ENCODE measurements at regions not wholly inside any gene's neighbourhood (a gene's known extent, or its start where the extent isn't known, plus 50 kb on each side); places are given as distances from the start of the nearest gene placed in this dataset.
A peak's percentile ranks its signal among the peaks of the same experiment; 100 is the strongest.

DNA sequence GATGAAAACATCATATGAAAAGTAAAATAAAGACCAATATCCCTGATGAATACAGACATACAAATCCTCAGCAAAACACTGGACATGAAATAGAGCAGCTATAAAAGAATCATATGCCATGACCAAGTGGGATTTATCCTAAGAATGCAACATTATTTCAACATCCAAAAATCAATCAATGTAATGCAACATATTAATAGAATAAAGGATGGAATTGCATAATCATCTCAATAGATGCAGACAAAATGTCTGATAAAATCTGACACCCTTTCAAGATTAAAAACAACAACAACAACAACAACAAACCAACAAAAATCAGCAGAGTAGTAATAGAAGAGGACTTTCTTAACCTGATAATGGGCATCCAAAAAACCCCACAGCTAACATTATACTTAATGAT lies 63.8 kb upstream of the IL1R1 start:
- DNase-seq (ENCODE audit: low read depth in 2 of 3, low spot score in 1 of 3) = no peak

DNA sequence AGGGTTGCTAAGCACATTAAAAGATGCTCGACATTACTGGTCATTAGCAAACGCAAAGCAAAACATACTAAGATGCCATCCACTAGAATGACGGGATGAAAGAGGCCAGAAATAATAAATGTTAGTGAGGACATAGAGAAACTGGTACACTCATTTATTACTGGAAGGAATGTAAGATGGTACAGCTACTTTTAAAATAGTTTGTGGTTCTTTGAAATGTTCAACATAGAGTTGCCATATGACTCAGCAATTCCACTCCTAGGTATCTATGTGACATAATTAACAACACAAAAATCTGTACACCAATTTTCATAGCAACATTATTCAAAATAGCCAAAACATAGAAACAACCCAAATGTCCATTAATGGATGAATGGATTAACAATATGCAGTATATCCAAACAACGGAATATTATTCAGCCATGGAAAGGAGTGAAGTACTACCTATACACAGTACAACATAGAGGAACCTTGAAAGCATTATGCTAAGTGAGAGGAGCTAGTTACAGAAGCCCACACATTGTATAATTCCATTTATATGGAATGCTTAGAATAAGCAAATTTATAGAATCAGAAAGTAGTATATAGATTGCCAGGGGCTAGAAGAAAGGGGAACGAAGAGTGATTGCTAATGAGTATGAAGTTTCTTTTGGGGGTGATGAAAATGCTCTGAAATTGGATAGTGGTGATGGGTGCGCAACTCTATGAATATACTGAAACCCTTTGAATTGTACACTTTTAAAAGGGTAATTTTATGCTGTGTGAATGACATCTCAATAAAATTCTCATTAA lies 61.9 kb upstream of the IL1R1 start:
- DNase-seq (ENCODE audit: low read depth in 2 of 3, low spot score in 1 of 3) = no peak

- DNase-seq (ENCODE audit: low read depth in 2 of 3, low spot score in 1 of 3) = no peak
Observed at GRCh38 chr2:102081243-102081522, 61.4 kb upstream of the IL1R1 start.

GRCh38 chr2:102081606-102082005 lies 60.9 kb upstream of the IL1R1 start:
- no peak for DNase-seq (ENCODE audit: low read depth in 2 of 3, low spot score in 1 of 3)

- peak in 2 of 3 donors; percentile 40 to 45 for DNase-seq (ENCODE audit: low read depth in 2 of 3, low spot score in 1 of 3)
Observed at GRCh38 chr2:102082571-102083392, 59.8 kb upstream of the IL1R1 start.

GRCh38 chr2:102083393-102083703 lies 59.2 kb upstream of the IL1R1 start:
- no peak for DNase-seq (ENCODE audit: low read depth in 2 of 3, low spot score in 1 of 3)

DNA sequence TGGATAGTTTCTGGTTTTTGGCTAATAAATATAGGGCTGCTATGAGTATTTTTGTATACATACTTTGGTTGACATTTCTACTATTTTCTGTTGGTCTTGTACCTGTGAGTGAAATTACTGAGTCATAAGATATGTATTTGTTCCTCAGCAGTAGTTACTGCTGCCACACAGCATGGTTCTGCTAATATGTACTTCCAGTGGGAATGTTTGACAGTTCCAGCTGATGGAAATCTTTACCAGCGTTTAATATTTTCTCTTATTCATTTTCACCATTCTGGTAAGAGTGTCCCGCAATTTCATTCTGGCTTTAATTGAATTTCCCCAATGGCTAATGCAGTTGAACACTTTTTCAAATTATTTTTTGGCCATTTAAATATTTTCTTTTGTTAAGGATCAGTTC lies 57.9 kb upstream of the IL1R1 start:
- DNase-seq (ENCODE audit: low read depth in 2 of 3, low spot score in 1 of 3) = no peak

DNA sequence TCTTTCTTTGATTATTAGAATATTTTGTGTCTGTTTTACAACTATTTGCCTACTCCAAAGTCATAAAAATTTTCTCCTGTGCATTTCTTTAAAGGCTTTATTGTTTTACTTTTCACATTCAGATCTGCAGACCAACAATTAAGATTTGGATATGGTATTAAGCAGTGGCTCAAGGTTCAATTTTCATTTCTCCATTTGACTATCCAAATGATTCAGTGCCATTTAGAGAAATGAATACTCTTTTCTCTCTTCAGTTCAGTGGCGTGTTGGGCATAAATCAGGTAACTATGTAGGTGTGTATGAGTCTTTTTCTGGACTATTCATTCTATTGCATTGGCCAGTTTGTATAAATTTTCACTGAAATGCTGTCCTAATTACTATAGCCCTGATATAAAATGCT lies 57.3 kb upstream of the IL1R1 start:
- no peak for DNase-seq (ENCODE audit: low read depth in 2 of 3, low spot score in 1 of 3)

- DNase-seq (ENCODE audit: low read depth in 2 of 3, low spot score in 1 of 3) = no peak
Observed at GRCh38 chr2:102086150-102086872, 56.2 kb upstream of the IL1R1 start.

DNA sequence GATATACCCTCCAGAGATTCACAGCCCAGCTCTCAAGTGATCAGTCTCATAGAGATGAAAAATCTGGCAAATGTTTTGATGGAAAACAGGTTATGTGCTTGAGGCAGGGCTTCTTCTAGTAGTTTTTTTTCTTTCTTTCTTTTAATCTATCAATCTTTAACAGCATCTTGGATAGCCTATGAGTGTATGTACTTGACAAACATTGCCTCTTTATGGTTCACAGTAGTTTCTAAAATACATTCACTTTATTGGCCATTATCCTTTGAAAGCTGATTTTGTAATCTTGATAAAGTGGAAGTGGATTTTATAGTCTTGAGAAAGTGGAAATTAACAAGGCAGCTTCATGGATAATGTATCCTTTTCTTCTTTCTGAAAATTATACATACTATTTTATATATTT lies 51.4 kb upstream of the IL1R1 start:
- DNase-seq (ENCODE audit: low read depth in 2 of 3, low spot score in 1 of 3) = no peak

GRCh38 chr2:102091908-102092307 lies 50.6 kb upstream of the IL1R1 start:
- DNase-seq (ENCODE audit: low read depth in 2 of 3, low spot score in 1 of 3) = no peak

DNA sequence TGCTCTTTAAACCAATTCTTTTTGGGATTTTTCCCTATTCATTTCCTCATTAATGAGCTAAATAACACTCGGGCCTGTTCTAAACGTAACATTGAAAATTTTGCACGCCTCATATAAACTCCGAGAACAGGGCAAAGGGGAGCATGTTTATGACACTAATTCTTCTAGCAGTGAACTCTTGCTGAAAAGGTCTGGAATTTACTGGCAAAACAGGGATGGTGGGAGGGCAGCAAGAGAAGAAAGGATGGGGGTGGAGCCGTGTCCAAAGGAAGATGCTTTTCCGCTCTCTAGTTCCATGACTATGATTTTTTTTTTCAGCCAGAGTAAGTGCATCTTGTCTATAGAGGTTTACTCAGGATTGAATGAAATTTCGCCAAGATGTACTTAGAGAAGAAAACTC lies 50.0 kb upstream of the IL1R1 start:
- DNase-seq (ENCODE audit: low read depth in 2 of 3, low spot score in 1 of 3) = no peak
